ENCODE measurements at regions not wholly inside any gene's neighbourhood (a gene's known extent, or its start where the extent isn't known, plus 50 kb on each side); places are given as distances from the start of the nearest gene placed in this dataset.

DNA sequence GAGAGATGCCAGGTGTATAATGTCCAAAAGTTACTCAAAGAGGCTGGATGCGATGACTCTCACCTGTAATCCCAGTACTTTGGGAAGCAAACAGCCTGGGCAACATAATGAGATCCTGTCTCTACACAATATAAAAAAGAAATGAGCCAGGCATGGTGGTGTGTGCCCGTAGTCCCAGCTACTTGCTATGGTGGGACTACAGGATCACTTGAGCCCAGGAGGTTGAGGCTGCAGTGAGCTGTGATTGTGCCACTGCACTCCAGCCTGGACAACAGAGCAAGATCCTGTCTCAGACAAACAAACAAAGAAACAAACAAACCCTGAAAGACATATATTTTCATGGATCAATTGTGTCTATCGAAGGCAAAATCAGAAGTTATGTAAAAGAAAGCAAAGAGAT, 54.3 kb upstream of the CYP2B6 start:
- TF ChIP-seq, protein P1, sequence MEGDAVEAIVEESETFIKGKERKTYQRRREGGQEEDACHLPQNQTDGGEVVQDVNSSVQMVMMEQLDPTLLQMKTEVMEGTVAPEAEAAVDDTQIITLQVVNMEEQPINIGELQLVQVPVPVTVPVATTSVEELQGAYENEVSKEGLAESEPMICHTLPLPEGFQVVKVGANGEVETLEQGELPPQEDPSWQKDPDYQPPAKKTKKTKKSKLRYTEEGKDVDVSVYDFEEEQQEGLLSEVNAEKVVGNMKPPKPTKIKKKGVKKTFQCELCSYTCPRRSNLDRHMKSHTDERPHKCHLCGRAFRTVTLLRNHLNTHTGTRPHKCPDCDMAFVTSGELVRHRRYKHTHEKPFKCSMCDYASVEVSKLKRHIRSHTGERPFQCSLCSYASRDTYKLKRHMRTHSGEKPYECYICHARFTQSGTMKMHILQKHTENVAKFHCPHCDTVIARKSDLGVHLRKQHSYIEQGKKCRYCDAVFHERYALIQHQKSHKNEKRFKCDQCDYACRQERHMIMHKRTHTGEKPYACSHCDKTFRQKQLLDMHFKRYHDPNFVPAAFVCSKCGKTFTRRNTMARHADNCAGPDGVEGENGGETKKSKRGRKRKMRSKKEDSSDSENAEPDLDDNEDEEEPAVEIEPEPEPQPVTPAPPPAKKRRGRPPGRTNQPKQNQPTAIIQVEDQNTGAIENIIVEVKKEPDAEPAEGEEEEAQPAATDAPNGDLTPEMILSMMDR (IDR thresholded peaks at IDR 0.05; ENCODE audit: low read length) = no peak
- TF ChIP-seq EZH2 (optimal IDR thresholded peaks at IDR 0.05; ENCODE audit: low read depth, low read length) = no peak

Measured in MM.1S (cell line).